Trophoblast cell (in vitro differentiated cells and primary cell): ENCODE measurements at regions not wholly inside any gene's neighbourhood (a gene's known extent, or its start where the extent isn't known, plus 50 kb on each side); places are given as distances from the start of the nearest gene placed in this dataset.
A peak's percentile ranks its signal among the peaks of the same experiment; 100 is the strongest.

Experiments
- DNase-seq, 2 donors: peaks; one replicate each; pipeline ENCODE4 v3.0.0-alpha.2; 2016
- H2AFZ ChIP-seq: 2 replicates; pipeline ENCODE4 v1.6.1; 2013; ENCODE audit warnings: low read length, moderate library complexity, mild to moderate bottlenecking; ENCODE audit not compliant: insufficient read depth, poor library complexity
- H2AK5ac ChIP-seq: 2 replicates; pipeline ENCODE4 v1.6.1; 2013; ENCODE audit warnings: mild to moderate bottlenecking, low read length
- H2BK120ac ChIP-seq: 2 replicates; pipeline ENCODE4 v1.6.1; 2013; ENCODE audit warnings: low read length, mild to moderate bottlenecking, moderate library complexity; ENCODE audit not compliant: insufficient read depth, poor library complexity
- H2BK12ac ChIP-seq: 2 replicates; pipeline ENCODE4 v1.6.1; 2013; ENCODE audit warnings: mild to moderate bottlenecking, low read length, moderate library complexity
- H2BK5ac ChIP-seq: 2 replicates; pipeline ENCODE4 v1.6.1; 2013; ENCODE audit warnings: low read length, low read depth, moderate library complexity, mild to moderate bottlenecking; ENCODE audit not compliant: poor library complexity
- H3K14ac ChIP-seq: 2 replicates; pipeline ENCODE4 v1.6.1; 2013; ENCODE audit warnings: mild to moderate bottlenecking, low read length
- H3K18ac ChIP-seq: 2 replicates; pipeline ENCODE4 v1.6.1; 2013; ENCODE audit warnings: mild to moderate bottlenecking, low read length
- H3K23ac ChIP-seq: 2 replicates; pipeline ENCODE4 v1.6.1; 2013; ENCODE audit warnings: low read length
- H3K27ac ChIP-seq: 2 replicates; pipeline ENCODE4 v1.5.1; 2013; ENCODE audit warnings: low read depth, mild to moderate bottlenecking, inconsistent platforms, low read length, moderate library complexity
- H3K27me3 ChIP-seq: 2 replicates; pipeline ENCODE4 v1.6.1; 2013; ENCODE audit warnings: inconsistent platforms, mild to moderate bottlenecking, low read length, moderate library complexity; ENCODE audit not compliant: insufficient read depth
- H3K36me3 ChIP-seq, 2 experiments: 1 replicate in 1 of 2; 2 replicates in 1 of 2; pipeline ENCODE4 v1.6.1; 2013; ENCODE audit warnings: low read length in 2 of 2, mild to moderate bottlenecking in 2 of 2, moderate library complexity in 1 of 2; ENCODE audit not compliant: insufficient read depth in 2 of 2, control insufficient read depth in 1 of 2
- H3K4ac ChIP-seq: 2 replicates; pipeline ENCODE4 v1.6.1; 2013; ENCODE audit warnings: low read depth, mild to moderate bottlenecking, low read length, moderate library complexity
- H3K4me1 ChIP-seq, 2 experiments: 1 replicate in 1 of 2; 2 replicates in 1 of 2; pipeline ENCODE4 v1.6.1; 2013; ENCODE audit warnings: low read length in 2 of 2, mild to moderate bottlenecking in 2 of 2, moderate library complexity in 1 of 2; ENCODE audit not compliant: insufficient read depth in 2 of 2, control insufficient read depth in 1 of 2
- H3K4me2 ChIP-seq: 2 replicates; pipeline ENCODE4 v1.6.1; 2013; ENCODE audit warnings: inconsistent platforms, mild to moderate bottlenecking, low read length, moderate library complexity
- H3K4me3 ChIP-seq: 2 replicates; pipeline ENCODE4 v1.5.1; 2013; ENCODE audit warnings: mild to moderate bottlenecking, low read depth, low read length, inconsistent platforms
- H3K79me1 ChIP-seq: one replicate; pipeline ENCODE4 v1.6.1; 2013; ENCODE audit warnings: low read length
- H3K79me2 ChIP-seq: 2 replicates; pipeline ENCODE4 v1.6.1; 2013; ENCODE audit warnings: low read length, mild to moderate bottlenecking; ENCODE audit not compliant: control insufficient read depth, insufficient read depth, poor library complexity
- H3K9ac ChIP-seq: 2 replicates; pipeline ENCODE4 v1.6.1; 2013; ENCODE audit warnings: mild to moderate bottlenecking, low read length
- H3K9me3 ChIP-seq: 2 replicates; pipeline ENCODE4 v1.6.1; 2013; ENCODE audit warnings: low read depth, mild to moderate bottlenecking, control low read depth, inconsistent platforms, low read length; ENCODE audit not compliant: insufficient read depth
- H4K12ac ChIP-seq: 2 replicates; pipeline ENCODE4 v1.6.1; 2013; ENCODE audit warnings: low read depth, mild to moderate bottlenecking, low read length, moderate library complexity
- H4K8ac ChIP-seq: 2 replicates; pipeline ENCODE4 v1.6.1; 2013; ENCODE audit warnings: low read depth, mild to moderate bottlenecking, low read length, moderate library complexity
- H4K91ac ChIP-seq: one replicate; pipeline ENCODE4 v1.6.1; 2013; ENCODE audit warnings: low read depth, mild to moderate bottlenecking, low read length, moderate library complexity
- WGBS: extraction: QIAGEN DNeasy Blood & Tissue Kit; methylation state at CpG from one replicate; pipeline ENCODE4 v1.1.7; 2013; ENCODE audit warnings: missing lambda C conversion rate; ENCODE audit not compliant: insufficient read length, insufficient coverage; ENCODE audit errors: extremely low coverage; 5-methylcytosine and 5-hydroxymethylcytosine counted together

- Histone ChIP-seq H2BK12ac (no peak overlapping the region), H3K27me3 (no peaks in the 10 kb centered on the region), H4K8ac (no peak overlapping the region), H3K4me3 (no peak overlapping the region), H2AK5ac (no peak overlapping the region), H3K9me3 (no peaks in the 10 kb centered on the region), H2AFZ (no peak overlapping the region), H3K79me2 (no peaks in the 10 kb centered on the region), H3K36me3 (no peaks in the 10 kb centered on the region), H3K4ac (no peak overlapping the region), H3K14ac (no peak overlapping the region), H3K23ac (no peak overlapping the region), H4K12ac (no peak overlapping the region), H3K9ac (no peak overlapping the region), H2BK5ac (no peak overlapping the region), H3K79me1 (no peaks in the 10 kb centered on the region), H2BK120ac (no peak overlapping the region), H4K91ac (no peak overlapping the region), H3K4me2 (no peak overlapping the region), H3K18ac (no peak overlapping the region), H3K4me1 (no peaks in the 10 kb centered on the region), H3K27ac (no peak overlapping the region)
- no CpG with 5 or more reads among the region's 3 CpGs for WGBS
- no peak for DNase-seq
Measured at GRCh38 chr9:26439061-26439624, 453.5 kb downstream of the CAAP1 start.

DNA sequence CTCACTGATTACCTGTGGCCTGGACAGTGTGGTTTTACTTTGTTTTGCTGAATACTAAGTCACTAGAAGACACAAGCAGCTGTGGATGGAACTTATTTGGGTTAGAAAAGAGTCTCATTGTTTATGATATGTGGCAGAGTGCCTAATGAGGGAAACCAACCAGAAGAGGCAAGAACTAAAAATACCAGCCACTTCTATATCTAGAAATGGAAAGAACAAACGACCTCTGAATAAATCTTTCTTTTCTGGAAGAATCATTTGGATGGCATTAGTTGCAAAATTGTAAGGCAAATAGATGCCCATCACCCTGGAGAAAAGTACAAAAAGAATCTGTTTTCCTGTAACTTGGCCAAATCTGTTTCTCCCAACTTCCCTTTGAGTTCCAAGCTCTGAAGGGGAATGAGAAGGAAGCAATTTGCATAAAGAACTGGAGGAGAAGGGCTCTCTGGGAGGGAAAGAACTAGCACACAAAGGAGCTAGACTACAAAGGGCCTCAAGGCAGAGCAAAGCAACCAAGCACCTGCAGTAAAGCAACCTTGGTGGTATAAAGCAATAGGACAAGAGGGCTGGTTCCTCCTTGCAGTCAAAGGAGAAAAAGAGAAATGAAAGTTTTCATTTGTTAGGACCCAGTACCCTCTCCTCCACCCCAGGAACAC is 455.4 kb downstream of the CAAP1 start:
- H2BK12ac ChIP-seq = no peak overlapping the region
- no peak overlapping the region for H4K91ac ChIP-seq
- no peak overlapping the region for H3K9ac ChIP-seq
- no peak overlapping the region for H3K4ac ChIP-seq
- H4K12ac ChIP-seq = no peak overlapping the region
- no peak overlapping the region for H3K4me2 ChIP-seq
- no peak overlapping the region for H2BK120ac ChIP-seq
- DNase-seq = no peak
- no peaks in the 10 kb centered on the region for H3K27me3 ChIP-seq
- WGBS = no CpG with 5 or more reads among the region's 1 CpG
- H4K8ac ChIP-seq = no peak overlapping the region
- H2BK5ac ChIP-seq = no peak overlapping the region
- no peaks in the 10 kb centered on the region for H3K79me2 ChIP-seq
- H3K79me1 ChIP-seq = no peaks in the 10 kb centered on the region
- no peak overlapping the region for H3K27ac ChIP-seq
- H3K18ac ChIP-seq = no peak overlapping the region
- no peaks in the 10 kb centered on the region for H3K4me1 ChIP-seq
- H3K36me3 ChIP-seq = no peaks in the 10 kb centered on the region
- no peak overlapping the region for H3K23ac ChIP-seq
- no peaks in the 10 kb centered on the region for H3K9me3 ChIP-seq
- no peak overlapping the region for H3K4me3 ChIP-seq
- H2AFZ ChIP-seq = no peak overlapping the region
- no peak overlapping the region for H2AK5ac ChIP-seq
- H3K14ac ChIP-seq = no peak overlapping the region

DNA sequence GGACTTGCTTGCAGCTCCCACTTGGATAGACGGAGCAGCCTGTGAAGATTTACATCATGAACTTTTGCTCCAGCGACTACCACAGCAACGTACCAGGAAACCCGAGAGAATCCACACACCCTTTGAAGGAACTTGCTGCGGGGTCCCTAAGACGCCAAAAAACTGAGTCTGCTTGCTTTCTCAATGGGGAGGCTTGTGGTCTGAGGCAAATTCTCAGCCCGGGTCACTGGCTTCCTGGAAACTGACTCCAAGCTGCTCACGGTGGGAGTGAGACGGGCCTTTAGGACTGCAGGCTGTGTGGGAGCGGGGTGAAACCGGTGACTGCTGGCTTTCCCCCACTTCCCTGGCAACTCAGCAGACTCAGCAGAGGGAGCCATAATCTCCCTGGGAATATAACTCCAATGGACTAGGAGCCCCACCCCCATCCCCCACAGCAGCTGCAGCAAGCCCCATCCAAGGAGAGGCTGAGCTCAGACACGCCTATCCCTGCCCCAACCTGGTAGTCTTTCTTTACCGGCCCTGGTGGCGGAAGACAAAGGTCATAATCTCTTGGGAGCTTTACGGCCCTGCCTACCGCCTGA is 466.0 kb downstream of the CAAP1 start:
- Histone ChIP-seq H3K27ac (no peak overlapping the region), H2AFZ (no peak overlapping the region), H2BK5ac (no peak overlapping the region), H3K9me3 (no peaks in the 10 kb centered on the region), H3K14ac (no peak overlapping the region), H2AK5ac (no peak overlapping the region), H3K18ac (no peak overlapping the region), H2BK120ac (no peak overlapping the region), H3K4me3 (no peak overlapping the region), H3K4me2 (no peak overlapping the region), H4K12ac (peak overlapping the region; percentile 32), H3K4me1 (no peaks in the 10 kb centered on the region), H3K9ac (no peak overlapping the region), H3K79me2 (no peaks in the 10 kb centered on the region), H4K8ac (no peak overlapping the region), H2BK12ac (no peak overlapping the region), H3K36me3 (no peaks in the 10 kb centered on the region), H4K91ac (no peak overlapping the region), H3K79me1 (no peaks in the 10 kb centered on the region), H3K4ac (no peak overlapping the region), H3K27me3 (no peaks in the 10 kb centered on the region), H3K23ac (no peak overlapping the region)
- WGBS = no CpG with 5 or more reads among the region's 16 CpGs
- DNase-seq = no peak

DNA sequence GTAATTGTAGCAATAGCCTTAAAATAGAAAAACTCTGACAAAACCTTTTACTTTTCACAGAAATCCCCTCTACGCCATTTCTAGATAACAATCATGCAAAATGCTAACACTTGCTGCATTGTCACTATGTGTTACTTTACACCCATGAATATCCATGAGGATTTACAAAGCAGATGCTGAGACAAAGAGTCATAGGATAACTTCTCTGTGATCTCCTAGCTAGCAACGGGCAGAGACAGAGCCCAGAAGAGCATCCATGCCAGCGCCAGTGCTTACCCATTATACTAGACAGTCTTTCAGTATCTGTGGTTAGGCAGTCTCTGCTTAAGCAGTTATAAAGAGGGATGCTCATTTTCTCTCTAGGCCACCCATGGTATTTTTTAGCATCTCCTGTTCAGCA is 474.1 kb downstream of the CAAP1 start:
- no peak overlapping the region for H2AFZ ChIP-seq
- H2BK120ac ChIP-seq = no peak overlapping the region
- no peak overlapping the region for H3K9ac ChIP-seq
- H4K12ac ChIP-seq = no peak overlapping the region
- no peak overlapping the region for H2AK5ac ChIP-seq
- H2BK5ac ChIP-seq = no peak overlapping the region
- no peak overlapping the region for H3K27ac ChIP-seq
- H3K4me2 ChIP-seq = no peak overlapping the region
- DNase-seq = no peak
- no peak overlapping the region for H3K18ac ChIP-seq
- no peaks in the 10 kb centered on the region for H3K27me3 ChIP-seq
- WGBS = no CpG with 5 or more reads among the region's 3 CpGs
- H3K4me3 ChIP-seq = no peak overlapping the region
- H4K91ac ChIP-seq = no peak overlapping the region
- no peaks in the 10 kb centered on the region for H3K4me1 ChIP-seq
- no peaks in the 10 kb centered on the region for H3K79me2 ChIP-seq
- no peaks in the 10 kb centered on the region for H3K36me3 ChIP-seq
- H4K8ac ChIP-seq = no peak overlapping the region
- H3K79me1 ChIP-seq = no peaks in the 10 kb centered on the region
- H3K14ac ChIP-seq = no peak overlapping the region
- no peak overlapping the region for H2BK12ac ChIP-seq
- H3K9me3 ChIP-seq = no peaks in the 10 kb centered on the region
- H3K23ac ChIP-seq = no peak overlapping the region
- no peak overlapping the region for H3K4ac ChIP-seq
